ENCODE measurements at regions not wholly inside any gene's neighbourhood (a gene's known extent, or its start where the extent isn't known, plus 50 kb on each side); places are given as distances from the start of the nearest gene placed in this dataset.
A peak's percentile ranks its signal among the peaks of the same experiment; 100 is the strongest.

- no peaks in the 10 kb centered on the region for H4K20me1 ChIP-seq (ENCODE audit: insufficient read depth, low read length)
- no peak overlapping the region for H2AFZ ChIP-seq (ENCODE audit: low read length)
- no peaks in the 10 kb centered on the region for H3K36me3 ChIP-seq (ENCODE audit: insufficient read depth, low read length)
- no peak overlapping the region for H3K4me2 ChIP-seq (ENCODE audit: low read length)
- no peaks in the 10 kb centered on the region for H3F3A ChIP-seq (ENCODE audit: insufficient read depth, low read length)
- no peaks in the 10 kb centered on the region for H3K79me2 ChIP-seq (ENCODE audit: insufficient read depth, low read length)
- no peak overlapping the region for H3K9ac ChIP-seq (ENCODE audit: low read length)
- no peak overlapping the region for H3K27ac ChIP-seq (ENCODE audit: low read depth, low read length, poor library complexity, severe bottlenecking)
- no peaks in the 10 kb centered on the region for H3K27me3 ChIP-seq (ENCODE audit: insufficient read depth, low read length)
- no peaks in the 10 kb centered on the region for H3K4me1 ChIP-seq (ENCODE audit: insufficient read depth, low read length, severe bottlenecking)
- TF ChIP-seq CTCF (IDR thresholded peaks at IDR 0.05; ENCODE audit: low read length), result no peak
- TF ChIP-seq EZH2 (IDR thresholded peaks at IDR 0.05; ENCODE audit: borderline replicate concordance, low read length), result no peak
- no peaks in the 10 kb centered on the region for H3K9me3 ChIP-seq (ENCODE audit: low read length)
- no peaks in the 10 kb centered on the region for H3K9me2 ChIP-seq (ENCODE audit: low read depth, low read length)
- H3K4me3 ChIP-seq (ENCODE audit: low read depth, low read length, poor library complexity, severe bottlenecking), result no peak overlapping the region
These were observed 84.9 kb downstream of the NUDT12 start for GRCh38 chr5:103477678-103478077.

GRCh38 chr5:103476811-103477210 is 85.8 kb downstream of the NUDT12 start:
- H3K4me2 ChIP-seq (ENCODE audit: low read length), result no peak overlapping the region
- no peak for TF ChIP-seq EZH2 (IDR thresholded peaks at IDR 0.05; ENCODE audit: borderline replicate concordance, low read length)
- H3K9me2 ChIP-seq (ENCODE audit: low read depth, low read length), result no peaks in the 10 kb centered on the region
- no peaks in the 10 kb centered on the region for H3K79me2 ChIP-seq (ENCODE audit: insufficient read depth, low read length)
- no peaks in the 10 kb centered on the region for H3K4me1 ChIP-seq (ENCODE audit: insufficient read depth, low read length, severe bottlenecking)
- H3K9me3 ChIP-seq (ENCODE audit: low read length), result no peaks in the 10 kb centered on the region
- H3K36me3 ChIP-seq (ENCODE audit: insufficient read depth, low read length), result no peaks in the 10 kb centered on the region
- no peak overlapping the region for H3K27ac ChIP-seq (ENCODE audit: low read depth, low read length, poor library complexity, severe bottlenecking)
- H3K27me3 ChIP-seq (ENCODE audit: insufficient read depth, low read length), result no peaks in the 10 kb centered on the region
- no peaks in the 10 kb centered on the region for H3F3A ChIP-seq (ENCODE audit: insufficient read depth, low read length)
- H3K9ac ChIP-seq (ENCODE audit: low read length), result no peak overlapping the region
- H2AFZ ChIP-seq (ENCODE audit: low read length), result no peak overlapping the region
- H4K20me1 ChIP-seq (ENCODE audit: insufficient read depth, low read length), result no peaks in the 10 kb centered on the region
- H3K4me3 ChIP-seq (ENCODE audit: low read depth, low read length, poor library complexity, severe bottlenecking), result no peak overlapping the region

- H4K20me1 ChIP-seq (ENCODE audit: insufficient read depth, low read length), result no peaks in the 10 kb centered on the region
- H3F3A ChIP-seq (ENCODE audit: insufficient read depth, low read length), result no peaks in the 10 kb centered on the region
- TF ChIP-seq EZH2 (IDR thresholded peaks at IDR 0.05; ENCODE audit: borderline replicate concordance, low read length) (no peak), CTCF (IDR thresholded peaks at IDR 0.05; ENCODE audit: low read length) (peak; percentile 69)
- H3K27me3 ChIP-seq (ENCODE audit: insufficient read depth, low read length), result no peaks in the 10 kb centered on the region
- H3K4me1 ChIP-seq (ENCODE audit: insufficient read depth, low read length, severe bottlenecking), result no peaks in the 10 kb centered on the region
- H3K9ac ChIP-seq (ENCODE audit: low read length), result no peak overlapping the region
- no peaks in the 10 kb centered on the region for H3K79me2 ChIP-seq (ENCODE audit: insufficient read depth, low read length)
- no peak overlapping the region for H3K4me2 ChIP-seq (ENCODE audit: low read length)
- no peaks in the 10 kb centered on the region for H3K9me3 ChIP-seq (ENCODE audit: low read length)
- no peak overlapping the region for H3K27ac ChIP-seq (ENCODE audit: low read depth, low read length, poor library complexity, severe bottlenecking)
- H2AFZ ChIP-seq (ENCODE audit: low read length), result no peak overlapping the region
- no peaks in the 10 kb centered on the region for H3K36me3 ChIP-seq (ENCODE audit: insufficient read depth, low read length)
- H3K4me3 ChIP-seq (ENCODE audit: low read depth, low read length, poor library complexity, severe bottlenecking), result no peak overlapping the region
- H3K9me2 ChIP-seq (ENCODE audit: low read depth, low read length), result no peaks in the 10 kb centered on the region
These were observed 86.9 kb downstream of the NUDT12 start for GRCh38 chr5:103475629-103476240.

- no peaks in the 10 kb centered on the region for H3K9me3 ChIP-seq (ENCODE audit: low read length)
- no peaks in the 10 kb centered on the region for H3K79me2 ChIP-seq (ENCODE audit: insufficient read depth, low read length)
- no peak overlapping the region for H3K4me2 ChIP-seq (ENCODE audit: low read length)
- no peaks in the 10 kb centered on the region for H4K20me1 ChIP-seq (ENCODE audit: insufficient read depth, low read length)
- H3K27ac ChIP-seq (ENCODE audit: low read depth, low read length, poor library complexity, severe bottlenecking), result no peak overlapping the region
- H3K36me3 ChIP-seq (ENCODE audit: insufficient read depth, low read length), result no peaks in the 10 kb centered on the region
- no peak overlapping the region for H2AFZ ChIP-seq (ENCODE audit: low read length)
- no peaks in the 10 kb centered on the region for H3F3A ChIP-seq (ENCODE audit: insufficient read depth, low read length)
- H3K9ac ChIP-seq (ENCODE audit: low read length), result no peak overlapping the region
- no peak for TF ChIP-seq CTCF (IDR thresholded peaks at IDR 0.05; ENCODE audit: low read length)
- no peak for TF ChIP-seq EZH2 (IDR thresholded peaks at IDR 0.05; ENCODE audit: borderline replicate concordance, low read length)
- H3K4me1 ChIP-seq (ENCODE audit: insufficient read depth, low read length, severe bottlenecking), result no peaks in the 10 kb centered on the region
- H3K4me3 ChIP-seq (ENCODE audit: low read depth, low read length, poor library complexity, severe bottlenecking), result no peak overlapping the region
- H3K27me3 ChIP-seq (ENCODE audit: insufficient read depth, low read length), result no peaks in the 10 kb centered on the region
- H3K9me2 ChIP-seq (ENCODE audit: low read depth, low read length), result no peaks in the 10 kb centered on the region
These were observed 87.9 kb downstream of the NUDT12 start for GRCh38 chr5:103474677-103475076.

Measured in OCI-LY1 (cell line).